Neural cell (in vitro differentiated cells): ENCODE measurements at regions not wholly inside any gene's neighbourhood (a gene's known extent, or its start where the extent isn't known, plus 50 kb on each side); places are given as distances from the start of the nearest gene placed in this dataset.

Experiments
- H2AFZ ChIP-seq: fragments of 200-600, 300-800 bp; sonication (generic), shearing (Covaris generic); 2 replicates; pipeline ENCODE4 v1.6.0; 2014; ENCODE audit warnings: low read depth, mild to moderate bottlenecking, antibody characterized with exemption, low read length, moderate library complexity
- H3F3A ChIP-seq: fragments of 200-600 bp; shearing (Covaris generic); 2 replicates; pipeline ENCODE4 v1.6.1; 2016; ENCODE audit warnings: mild to moderate bottlenecking, moderate library complexity, mixed read lengths, antibody characterized with exemption, low read length; ENCODE audit not compliant: insufficient read depth, poor library complexity, severe bottlenecking
- H3K27ac ChIP-seq: fragments of 200-600, 300-800 bp; sonication (generic), shearing (Covaris generic); 2 replicates; pipeline ENCODE4 v1.5.1; 2014; ENCODE audit warnings: mild to moderate bottlenecking, low read length, moderate library complexity
- H3K27me3 ChIP-seq: fragments of 300-800, 200-600 bp; sonication (generic), shearing (Covaris generic); 2 replicates; pipeline ENCODE4 v1.6.0; 2014; ENCODE audit warnings: mild to moderate bottlenecking, low read depth, low read length, moderate library complexity; ENCODE audit not compliant: insufficient read depth
- H3K36me3 ChIP-seq: fragments of 300-800, 200-600 bp; sonication (generic), shearing (Covaris generic); 2 replicates; pipeline ENCODE4 v1.5.1; 2014; ENCODE audit warnings: mild to moderate bottlenecking, antibody characterized with exemption, low read length, moderate library complexity; ENCODE audit not compliant: insufficient read depth
- H3K4me2 ChIP-seq: fragments of 300-800, 200-600 bp; sonication (generic), shearing (Covaris generic); 2 replicates; pipeline ENCODE4 v1.6.0; 2014; ENCODE audit warnings: mild to moderate bottlenecking, low read length
- H3K4me3 ChIP-seq: fragments of 300-800, 200-600 bp; sonication (generic), shearing (Covaris generic); 2 replicates; pipeline ENCODE4 v1.5.1; 2014; ENCODE audit warnings: mild to moderate bottlenecking, low read length, moderate library complexity
- H3K79me2 ChIP-seq: fragments of 200-600 bp; shearing (Covaris generic); replicated peaks from 2 replicates; pipeline ENCODE4 v1.6.0; 2014; ENCODE audit warnings: mild to moderate bottlenecking, low read length, moderate library complexity; ENCODE audit not compliant: insufficient read depth
- H3K9ac ChIP-seq: fragments of 300-800, 200-600 bp; sonication (generic), shearing (Covaris generic); 2 replicates; pipeline ENCODE4 v1.6.1; 2016; ENCODE audit warnings: mild to moderate bottlenecking, low read length, mixed read lengths
- H3K9me2 ChIP-seq: fragments of 200-600 bp; shearing (Covaris generic); 2 replicates; pipeline ENCODE4 v1.6.1; 2016; ENCODE audit warnings: mild to moderate bottlenecking, low read length, mixed read lengths; ENCODE audit not compliant: insufficient read depth
- H3K9me3 ChIP-seq: fragments of 200-600, 300-800 bp; sonication (generic), shearing (Covaris generic); 2 replicates; pipeline ENCODE4 v1.6.1; 2016; ENCODE audit warnings: mild to moderate bottlenecking, mixed run types, low read length, moderate library complexity, mixed read lengths
- H4K20me1 ChIP-seq: fragments of 200-600 bp; shearing (Covaris generic); 2 replicates; pipeline ENCODE4 v1.6.1; 2016; ENCODE audit warnings: mild to moderate bottlenecking, mixed run types; ENCODE audit not compliant: insufficient read depth
- EP300 ChIP-seq: fragments of 450-650 bp; conservative IDR thresholded peaks from 2 replicates; pipeline ENCODE4 v1.6.1; 2014; ENCODE audit warnings: antibody characterized with exemption, mild to moderate bottlenecking, moderate library complexity; ENCODE audit not compliant: poor library complexity, severe bottlenecking
- EZH2 ChIP-seq: fragments of 200-600, 300-800 bp; shearing (Covaris generic), sonication (generic); IDR thresholded peaks from 2 replicates; pipeline ENCODE4 v1.6.1; 2014; ENCODE audit warnings: antibody characterized with exemption, low read length, borderline replicate concordance, mild to moderate bottlenecking; ENCODE audit not compliant: insufficient read depth, poor library complexity, severe bottlenecking
- MXI1 ChIP-seq: fragments of 450-650 bp; conservative IDR thresholded peaks from 2 replicates; pipeline ENCODE4 v1.6.1; 2014; ENCODE audit warnings: antibody characterized with exemption, mild to moderate bottlenecking; ENCODE audit not compliant: poor library complexity, severe bottlenecking
- POLR2AphosphoS5 ChIP-seq: IDR thresholded peaks from 2 replicates; pipeline ENCODE4 v1.6.1; 2012
- RAD21 ChIP-seq: fragments of 450-650 bp; conservative IDR thresholded peaks from 2 replicates; pipeline ENCODE4 v1.6.1; 2014; ENCODE audit warnings: antibody characterized with exemption, mild to moderate bottlenecking, moderate library complexity
- SMC3 ChIP-seq: fragments of 450-650 bp; conservative IDR thresholded peaks from 2 replicates; pipeline ENCODE4 v1.6.1; 2014; ENCODE audit warnings: antibody characterized with exemption, mild to moderate bottlenecking, moderate library complexity; ENCODE audit not compliant: poor library complexity
- TAF1 ChIP-seq: IDR thresholded peaks from 2 replicates; pipeline ENCODE4 v1.6.1; 2012; ENCODE audit warnings: low read depth
- TF ChIP-seq, protein P1 (sequence below): fragments of 450-650 bp; IDR thresholded peaks from 2 replicates; pipeline ENCODE4 v1.5.1; 2014; ENCODE audit warnings: antibody characterized with exemption, mild to moderate bottlenecking, moderate library complexity; ENCODE audit not compliant: poor library complexity, severe bottlenecking
- TF ChIP-seq, protein P2 (sequence below): IDR thresholded peaks from 2 replicates; pipeline ENCODE4 v1.6.1; 2012; ENCODE audit warnings: borderline replicate concordance

DNA sequence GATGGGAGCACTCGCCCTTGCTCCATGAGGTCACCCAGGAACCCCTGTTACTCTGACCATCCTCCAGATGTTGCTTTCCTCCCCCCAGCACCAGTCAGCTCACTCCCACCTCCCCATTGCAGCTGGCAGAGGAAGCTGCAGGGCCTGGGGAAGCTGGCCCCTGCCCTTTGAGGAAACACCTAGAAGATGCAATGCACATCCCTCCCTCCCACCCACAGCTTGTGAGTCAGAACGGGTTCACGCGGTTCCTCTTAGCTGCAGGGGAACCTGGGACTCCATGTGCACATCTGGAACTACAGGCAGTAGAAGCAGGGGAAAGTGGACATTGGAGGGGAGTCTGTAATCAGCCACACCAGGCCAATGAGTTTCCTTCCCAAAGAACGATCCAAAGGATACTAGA, 96.9 kb downstream of the KATNIP start:
- H3K79me2 ChIP-seq: no peaks in the 10 kb centered on the region
- no peak overlapping the region for H3K9ac ChIP-seq
- no peaks in the 10 kb centered on the region for H3K36me3 ChIP-seq
- no peaks in the 10 kb centered on the region for H3K9me2 ChIP-seq
- no peak overlapping the region for H3K4me2 ChIP-seq
- no peaks in the 10 kb centered on the region for H3F3A ChIP-seq
- no peaks in the 10 kb centered on the region for H3K27me3 ChIP-seq
- H2AFZ ChIP-seq: no peak overlapping the region
- H3K27ac ChIP-seq: no peak overlapping the region
- TF ChIP-seq TAF1: no peak
- TF ChIP-seq RAD21: no peak
- no peak for TF ChIP-seq EP300
- no peak for TF ChIP-seq EZH2
- no peak for TF ChIP-seq POLR2AphosphoS5
- TF ChIP-seq, protein P1, sequence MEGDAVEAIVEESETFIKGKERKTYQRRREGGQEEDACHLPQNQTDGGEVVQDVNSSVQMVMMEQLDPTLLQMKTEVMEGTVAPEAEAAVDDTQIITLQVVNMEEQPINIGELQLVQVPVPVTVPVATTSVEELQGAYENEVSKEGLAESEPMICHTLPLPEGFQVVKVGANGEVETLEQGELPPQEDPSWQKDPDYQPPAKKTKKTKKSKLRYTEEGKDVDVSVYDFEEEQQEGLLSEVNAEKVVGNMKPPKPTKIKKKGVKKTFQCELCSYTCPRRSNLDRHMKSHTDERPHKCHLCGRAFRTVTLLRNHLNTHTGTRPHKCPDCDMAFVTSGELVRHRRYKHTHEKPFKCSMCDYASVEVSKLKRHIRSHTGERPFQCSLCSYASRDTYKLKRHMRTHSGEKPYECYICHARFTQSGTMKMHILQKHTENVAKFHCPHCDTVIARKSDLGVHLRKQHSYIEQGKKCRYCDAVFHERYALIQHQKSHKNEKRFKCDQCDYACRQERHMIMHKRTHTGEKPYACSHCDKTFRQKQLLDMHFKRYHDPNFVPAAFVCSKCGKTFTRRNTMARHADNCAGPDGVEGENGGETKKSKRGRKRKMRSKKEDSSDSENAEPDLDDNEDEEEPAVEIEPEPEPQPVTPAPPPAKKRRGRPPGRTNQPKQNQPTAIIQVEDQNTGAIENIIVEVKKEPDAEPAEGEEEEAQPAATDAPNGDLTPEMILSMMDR: no peak
- no peak for TF ChIP-seq SMC3
- TF ChIP-seq, protein P2, sequence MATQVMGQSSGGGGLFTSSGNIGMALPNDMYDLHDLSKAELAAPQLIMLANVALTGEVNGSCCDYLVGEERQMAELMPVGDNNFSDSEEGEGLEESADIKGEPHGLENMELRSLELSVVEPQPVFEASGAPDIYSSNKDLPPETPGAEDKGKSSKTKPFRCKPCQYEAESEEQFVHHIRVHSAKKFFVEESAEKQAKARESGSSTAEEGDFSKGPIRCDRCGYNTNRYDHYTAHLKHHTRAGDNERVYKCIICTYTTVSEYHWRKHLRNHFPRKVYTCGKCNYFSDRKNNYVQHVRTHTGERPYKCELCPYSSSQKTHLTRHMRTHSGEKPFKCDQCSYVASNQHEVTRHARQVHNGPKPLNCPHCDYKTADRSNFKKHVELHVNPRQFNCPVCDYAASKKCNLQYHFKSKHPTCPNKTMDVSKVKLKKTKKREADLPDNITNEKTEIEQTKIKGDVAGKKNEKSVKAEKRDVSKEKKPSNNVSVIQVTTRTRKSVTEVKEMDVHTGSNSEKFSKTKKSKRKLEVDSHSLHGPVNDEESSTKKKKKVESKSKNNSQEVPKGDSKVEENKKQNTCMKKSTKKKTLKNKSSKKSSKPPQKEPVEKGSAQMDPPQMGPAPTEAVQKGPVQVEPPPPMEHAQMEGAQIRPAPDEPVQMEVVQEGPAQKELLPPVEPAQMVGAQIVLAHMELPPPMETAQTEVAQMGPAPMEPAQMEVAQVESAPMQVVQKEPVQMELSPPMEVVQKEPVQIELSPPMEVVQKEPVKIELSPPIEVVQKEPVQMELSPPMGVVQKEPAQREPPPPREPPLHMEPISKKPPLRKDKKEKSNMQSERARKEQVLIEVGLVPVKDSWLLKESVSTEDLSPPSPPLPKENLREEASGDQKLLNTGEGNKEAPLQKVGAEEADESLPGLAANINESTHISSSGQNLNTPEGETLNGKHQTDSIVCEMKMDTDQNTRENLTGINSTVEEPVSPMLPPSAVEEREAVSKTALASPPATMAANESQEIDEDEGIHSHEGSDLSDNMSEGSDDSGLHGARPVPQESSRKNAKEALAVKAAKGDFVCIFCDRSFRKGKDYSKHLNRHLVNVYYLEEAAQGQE: no peak
- TF ChIP-seq MXI1: no peak
- H3K9me3 ChIP-seq: no peaks in the 10 kb centered on the region
- H4K20me1 ChIP-seq: no peaks in the 10 kb centered on the region
- no peak overlapping the region for H3K4me3 ChIP-seq

DNA sequence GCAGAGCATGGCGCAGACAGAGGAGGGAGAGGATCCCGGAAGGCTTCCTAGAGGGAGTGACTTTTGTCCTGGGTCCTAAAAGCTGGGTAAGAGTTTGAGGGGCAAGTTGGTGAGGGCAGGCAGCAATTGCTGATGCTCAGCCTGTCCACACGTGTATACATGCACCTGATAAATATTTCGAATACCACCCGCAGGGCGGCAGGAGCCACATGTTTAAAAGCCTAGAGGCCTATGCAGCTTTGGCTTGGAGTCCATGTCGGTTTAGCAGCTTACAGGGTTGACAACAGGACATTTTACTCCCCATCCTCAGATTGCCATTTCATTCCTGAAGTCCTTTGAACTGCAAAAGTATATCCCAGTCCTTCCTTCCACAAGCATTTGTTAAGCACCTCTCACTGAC, 99.1 kb downstream of the KATNIP start:
- Histone ChIP-seq H3K27ac (no peak overlapping the region), H3K9me2 (no peaks in the 10 kb centered on the region), H3K9ac (no peak overlapping the region), H3K4me3 (no peak overlapping the region), H2AFZ (no peak overlapping the region), H4K20me1 (no peaks in the 10 kb centered on the region), H3K4me2 (no peak overlapping the region), H3K27me3 (no peaks in the 10 kb centered on the region), H3K9me3 (no peaks in the 10 kb centered on the region), H3K36me3 (no peaks in the 10 kb centered on the region), H3F3A (no peaks in the 10 kb centered on the region), H3K79me2 (no peaks in the 10 kb centered on the region)
- TF ChIP-seq, protein P2: no peak
- TF ChIP-seq, protein P1: no peak
- no peak for TF ChIP-seq RAD21
- TF ChIP-seq SMC3: no peak
- TF ChIP-seq TAF1: no peak
- TF ChIP-seq EZH2: no peak
- TF ChIP-seq EP300: no peak
- TF ChIP-seq POLR2AphosphoS5: no peak
- no peak for TF ChIP-seq MXI1
